Head of caudate nucleus (tissue), 42 donors: ENCODE measurements at regions not wholly inside any gene's neighbourhood (a gene's known extent, or its start where the extent isn't known, plus 50 kb on each side); places are given as distances from the start of the nearest gene placed in this dataset.
"Not testable (repeated sequence)": the region's sequence is repeated elsewhere in the genome, so short reads cannot be mapped to it uniquely, and the experiment has no call there.

Experiments
- DNase-seq, 42 donors: peaks; one replicate each; pipeline versions ENCODE4 v3.0.0 to v3.0.0-alpha.2; 2020 to 2021; ENCODE audit warnings: mixed read lengths in 7 of 42
- intact Hi-C: fragments of 100-400 bp; cut with DNase I; formaldehyde crosslinking; loops from one replicate; pipeline ENCODE4 v1.15.0; 2022

DNA sequence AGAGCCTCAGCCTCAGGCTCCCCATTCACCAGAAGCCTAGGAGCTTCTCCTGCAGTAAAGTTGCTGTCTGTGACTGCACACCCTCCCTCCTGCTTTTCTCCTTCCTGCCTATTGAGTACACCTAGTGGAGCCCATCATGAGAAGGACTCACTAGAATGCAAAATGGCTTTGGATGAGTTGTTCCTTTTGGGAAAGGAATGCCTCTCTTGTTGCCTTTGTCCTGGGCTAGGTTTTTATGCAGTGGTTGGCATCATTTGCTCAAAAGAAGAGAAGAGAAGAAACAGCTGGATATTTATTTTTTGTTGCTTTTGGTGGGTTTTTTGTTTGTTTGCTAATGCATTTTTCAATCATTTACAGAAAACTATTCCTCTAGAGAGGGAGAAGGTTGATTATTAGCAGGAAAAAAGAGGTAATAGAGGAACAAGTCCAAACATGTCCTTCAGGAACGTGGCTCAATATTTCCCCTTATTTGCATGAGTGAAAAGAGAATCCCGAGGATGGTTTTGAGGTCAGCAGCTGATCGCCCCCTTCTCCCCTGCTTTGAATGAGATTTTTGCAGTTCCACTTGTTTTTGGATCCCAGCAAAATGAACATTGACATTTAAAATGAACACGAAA is 369.9 kb upstream of the NRP1 start:
- no peak for DNase-seq
- intact Hi-C loops = no loop called here

DNA sequence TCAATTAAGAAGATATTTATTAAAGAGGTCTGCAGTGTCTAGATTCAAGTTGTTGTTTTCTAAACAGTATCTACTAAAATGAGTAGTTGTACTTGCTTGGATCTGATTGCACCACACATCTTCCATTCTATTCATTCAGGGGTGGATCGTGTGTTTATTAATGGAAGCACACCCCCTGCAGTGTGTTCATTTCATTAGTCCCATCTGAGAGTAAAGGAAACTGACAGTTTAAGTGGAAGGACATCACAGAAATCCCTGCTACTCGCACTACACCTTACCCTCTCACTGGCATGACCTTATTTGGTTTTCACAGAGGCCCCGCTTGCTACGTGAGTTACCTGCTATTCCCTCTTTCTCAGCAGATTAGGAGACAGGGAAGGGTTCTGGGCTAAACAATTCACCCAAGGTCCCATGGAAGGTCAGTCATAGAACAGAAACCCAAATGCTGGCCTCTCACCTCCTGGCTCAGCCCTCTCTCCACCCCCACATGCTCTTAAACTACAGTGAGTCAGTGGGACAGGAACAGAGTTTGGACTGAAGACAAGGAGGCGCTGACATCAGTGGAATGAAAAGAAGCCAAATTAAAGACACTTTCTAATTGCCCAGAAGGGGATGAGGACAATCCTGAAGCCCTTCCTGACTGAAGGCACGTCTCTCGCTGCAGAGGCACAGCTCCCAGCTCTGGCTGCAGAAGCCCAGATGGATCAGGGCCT is 369.2 kb upstream of the NRP1 start:
- intact Hi-C loops = no loop called here
- peak in 2 of 42 donors; percentile 13 to 18 for DNase-seq

DNA sequence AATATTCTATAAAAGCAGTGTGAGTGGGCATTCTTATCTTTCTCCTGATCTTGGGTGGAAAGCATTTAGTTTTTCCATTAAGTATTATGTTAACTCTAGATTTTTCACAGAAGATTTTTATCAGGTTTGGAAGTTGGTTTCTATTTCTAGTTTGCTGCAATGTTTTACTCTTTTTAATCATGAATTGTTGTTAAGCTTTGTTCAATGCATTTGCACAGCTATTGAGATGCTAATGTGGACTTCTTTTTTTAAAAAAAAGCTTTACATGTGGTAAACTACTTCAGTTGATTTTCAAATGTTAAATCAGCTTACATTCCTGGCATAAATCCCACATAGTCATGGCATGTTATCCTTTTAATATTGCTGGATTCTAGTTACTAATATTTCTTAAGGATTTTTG is 363.6 kb upstream of the NRP1 start:
- intact Hi-C loops = no loop called here

DNA sequence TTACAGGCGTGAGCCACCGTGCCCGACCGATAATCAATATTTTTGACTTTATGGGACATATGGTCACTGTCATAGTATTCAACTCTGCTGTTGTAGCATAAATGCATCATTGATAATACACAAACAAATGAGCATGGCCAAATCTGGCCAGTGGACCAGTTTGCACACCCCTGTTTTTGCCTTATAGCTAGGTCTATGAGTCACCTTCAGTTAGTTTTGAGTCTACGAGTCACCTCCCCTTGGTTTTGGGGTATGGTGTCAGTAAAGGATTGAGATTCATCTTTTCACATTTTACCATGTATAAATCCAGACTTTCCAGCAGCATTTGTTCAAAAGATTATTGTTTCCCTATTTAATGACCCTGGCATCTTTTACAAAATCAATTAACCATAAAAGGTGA is 362.5 kb upstream of the NRP1 start:
- no peak for DNase-seq
- intact Hi-C loops = no loop called here

More for the DNA sequence above, 363.6 kb upstream of the NRP1 start:
- no peak for DNase-seq

DNA sequence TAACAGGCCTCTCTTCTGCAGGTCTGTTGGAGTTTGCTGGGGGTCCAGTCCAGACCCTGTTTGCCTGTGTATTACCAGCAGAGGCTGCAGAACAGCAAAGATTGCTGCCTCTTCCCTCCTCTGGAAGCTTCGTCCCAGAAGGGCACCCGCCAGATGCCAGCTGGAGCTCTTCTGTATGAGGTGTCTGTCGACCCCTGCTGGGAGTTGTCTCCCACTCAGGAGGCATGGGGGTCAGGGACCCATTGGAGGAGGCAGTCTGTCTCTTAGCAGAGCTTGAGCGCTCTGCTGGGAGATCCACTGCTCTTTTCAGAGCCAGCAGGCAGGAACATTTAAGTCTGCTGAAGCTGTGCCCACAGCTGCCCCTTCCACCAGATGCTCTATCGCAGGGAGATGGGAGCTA is 361.1 kb upstream of the NRP1 start:
- DNase-seq = no peak
- intact Hi-C loops = no loop called here

- intact Hi-C loops, DNase-seq: not testable (repeated sequence)
Observed at GRCh38 chr10:33690536-33690935, 356.1 kb upstream of the NRP1 start.

- no peak for DNase-seq
- intact Hi-C loops = no loop called here
Observed at GRCh38 chr10:33688506-33688905, 354.0 kb upstream of the NRP1 start.

- intact Hi-C loops = no loop called here
Observed at GRCh38 chr10:33684211-33684611, 349.7 kb upstream of the NRP1 start.

DNA sequence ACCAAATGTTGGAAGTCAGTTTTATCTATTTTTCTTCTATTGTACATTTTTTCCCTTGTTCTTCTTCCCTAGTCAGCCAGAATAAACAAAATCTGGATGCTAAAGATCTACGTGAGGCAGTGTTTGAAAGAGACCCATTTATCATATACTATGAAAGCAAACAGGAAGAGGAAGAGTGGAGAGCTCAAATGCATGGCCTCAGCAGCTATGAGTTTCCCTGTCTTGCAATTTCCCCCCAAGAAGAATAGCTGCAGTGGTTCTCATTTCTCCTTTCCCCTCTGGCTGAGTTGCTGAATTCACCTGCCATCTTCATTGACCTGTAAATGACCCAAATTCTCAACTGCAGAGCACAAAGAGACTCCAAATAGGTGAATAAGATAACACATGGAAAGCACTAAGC is 347.1 kb upstream of the NRP1 start:
- DNase-seq = no peak
- intact Hi-C loops = no loop called here

More at GRCh38 chr10:33684211-33684611, 349.7 kb upstream of the NRP1 start:
- no peak for DNase-seq

DNA sequence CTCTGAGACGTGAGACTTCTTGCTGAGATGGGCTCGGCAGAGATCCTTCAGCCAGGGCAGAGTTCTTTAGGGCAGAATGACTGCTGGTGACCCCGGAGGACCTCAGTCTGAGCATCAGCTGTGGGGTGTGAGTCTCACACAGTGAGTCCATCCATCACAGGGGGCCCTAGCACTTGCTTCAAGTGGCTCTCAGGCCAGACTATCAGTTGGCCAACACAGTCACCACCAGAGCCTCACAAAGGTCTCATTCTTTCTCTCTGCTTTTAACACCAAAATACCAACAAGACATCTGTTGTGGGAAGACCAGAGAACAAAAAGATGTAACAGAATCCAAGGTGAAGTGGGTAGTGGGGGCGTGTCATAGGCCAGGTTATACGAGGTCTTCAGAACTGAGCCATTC is 345.6 kb upstream of the NRP1 start:
- DNase-seq = no peak
- intact Hi-C loops = no loop called here

DNA sequence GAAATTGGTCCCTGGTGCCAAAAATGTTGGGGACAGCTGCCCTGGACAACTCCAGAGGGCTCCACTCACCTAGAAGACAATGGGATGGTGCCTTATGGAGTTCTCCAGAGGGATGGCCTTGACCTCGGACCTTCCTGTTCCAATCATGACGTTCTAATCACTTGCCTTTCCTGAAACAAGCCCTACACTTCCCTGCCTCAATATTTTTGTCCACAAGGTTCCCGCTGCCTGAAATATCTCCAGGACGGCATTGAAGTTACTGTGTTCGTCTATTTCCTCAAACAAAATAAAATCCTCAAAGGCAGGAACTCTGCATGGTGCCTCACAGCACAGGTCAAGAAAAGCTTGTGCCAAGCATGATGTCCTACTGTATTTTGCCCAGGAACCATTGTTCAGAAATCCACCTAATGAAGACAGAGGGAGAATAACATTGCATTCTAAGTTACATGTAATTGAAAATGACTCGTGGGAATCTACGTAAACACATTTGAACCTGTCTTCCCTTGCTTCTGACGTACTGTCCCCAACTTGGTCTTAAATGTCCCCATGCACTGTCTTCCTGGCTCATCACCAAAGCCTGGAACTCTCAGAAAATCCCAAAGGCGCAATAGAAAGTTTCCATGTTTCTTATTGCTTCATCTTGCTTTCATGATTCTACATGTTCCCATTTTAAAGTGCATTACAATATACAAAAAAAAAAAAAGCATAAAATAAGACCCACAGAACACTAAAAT is 342.3 kb upstream of the NRP1 start:
- no peak for DNase-seq
- intact Hi-C loops = no loop called here

DNA sequence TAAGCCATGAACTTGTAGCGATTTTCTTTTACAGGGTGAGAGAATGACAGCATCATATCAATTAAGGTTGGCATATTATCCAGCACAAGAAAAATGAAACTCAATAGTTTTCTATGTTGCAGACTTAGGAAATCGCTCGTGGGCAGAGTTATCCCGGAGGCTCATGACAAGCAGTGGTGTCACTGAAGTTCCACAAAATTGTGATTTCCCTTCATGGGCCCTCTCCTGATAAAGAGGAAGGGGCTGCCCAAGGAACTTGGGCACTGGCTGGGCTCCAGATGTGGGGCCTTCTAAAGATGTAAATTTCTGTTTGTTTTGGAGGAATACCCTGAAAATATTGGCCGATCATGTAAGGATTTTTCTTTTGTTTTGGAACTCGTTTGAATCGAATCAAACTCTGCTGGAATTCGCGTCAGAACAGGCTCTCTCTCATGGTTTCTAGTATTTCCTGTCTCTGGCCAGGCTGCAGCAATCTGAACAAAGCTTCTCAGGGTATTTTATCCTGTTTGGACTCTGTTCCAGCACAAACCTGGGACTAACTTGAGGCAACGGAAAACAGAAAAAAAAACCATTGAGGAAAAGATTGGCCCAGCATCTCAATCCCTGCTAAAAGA is 340.6 kb upstream of the NRP1 start:
- intact Hi-C loops = no loop called here
- DNase-seq = no peak

DNA sequence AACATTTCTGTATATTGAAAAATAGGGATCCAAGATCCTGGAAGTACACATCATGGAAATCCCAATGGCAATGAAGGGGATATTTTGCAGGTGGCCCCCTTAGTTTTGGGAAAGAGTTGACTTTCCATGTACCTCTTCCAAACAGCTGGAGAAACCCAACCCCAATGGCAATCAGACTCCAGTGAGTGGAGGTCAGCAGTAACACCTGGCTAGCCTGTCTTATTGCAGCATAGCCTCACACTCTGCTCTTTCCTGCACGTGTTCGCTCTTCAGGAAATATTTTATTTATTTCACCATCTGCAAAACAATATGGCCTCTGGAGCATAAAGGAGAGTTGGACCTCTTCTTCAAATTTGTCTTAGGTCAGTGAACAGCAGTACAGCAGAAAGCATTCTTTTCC is 340.0 kb upstream of the NRP1 start:
- no peak for DNase-seq
- intact Hi-C loops = no loop called here

DNA sequence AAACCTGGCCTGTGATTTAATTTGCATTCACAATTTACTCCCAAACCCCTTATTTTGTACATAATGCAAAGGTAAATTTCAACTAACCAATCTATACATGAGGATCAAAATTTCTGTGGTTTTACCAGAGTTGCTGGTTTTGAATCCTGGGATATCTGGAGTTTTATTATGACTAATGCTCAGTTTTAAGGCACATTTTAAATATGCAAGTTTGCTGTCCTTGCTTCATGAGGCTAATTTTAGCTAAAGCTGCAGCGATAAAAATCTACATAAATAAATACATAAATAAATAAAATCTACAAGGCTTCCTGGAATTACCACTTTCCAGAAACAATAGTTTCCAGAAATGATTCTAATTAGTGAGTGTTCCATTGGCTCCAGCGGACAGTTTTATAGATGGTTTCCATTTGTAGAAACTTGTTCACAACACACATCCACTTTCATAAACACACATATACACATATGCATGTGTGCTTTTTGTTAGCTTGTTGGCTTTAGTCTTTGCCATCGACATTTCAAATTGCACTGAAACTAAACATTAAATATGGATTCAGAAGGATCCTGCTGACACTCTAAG is 339.5 kb upstream of the NRP1 start:
- intact Hi-C loops = no loop called here

GRCh38 chr10:33669904-33670303 is 335.4 kb upstream of the NRP1 start:
- DNase-seq = no peak
- intact Hi-C loops = no loop called here

More for the DNA sequence above, 339.5 kb upstream of the NRP1 start:
- no peak for DNase-seq

DNA sequence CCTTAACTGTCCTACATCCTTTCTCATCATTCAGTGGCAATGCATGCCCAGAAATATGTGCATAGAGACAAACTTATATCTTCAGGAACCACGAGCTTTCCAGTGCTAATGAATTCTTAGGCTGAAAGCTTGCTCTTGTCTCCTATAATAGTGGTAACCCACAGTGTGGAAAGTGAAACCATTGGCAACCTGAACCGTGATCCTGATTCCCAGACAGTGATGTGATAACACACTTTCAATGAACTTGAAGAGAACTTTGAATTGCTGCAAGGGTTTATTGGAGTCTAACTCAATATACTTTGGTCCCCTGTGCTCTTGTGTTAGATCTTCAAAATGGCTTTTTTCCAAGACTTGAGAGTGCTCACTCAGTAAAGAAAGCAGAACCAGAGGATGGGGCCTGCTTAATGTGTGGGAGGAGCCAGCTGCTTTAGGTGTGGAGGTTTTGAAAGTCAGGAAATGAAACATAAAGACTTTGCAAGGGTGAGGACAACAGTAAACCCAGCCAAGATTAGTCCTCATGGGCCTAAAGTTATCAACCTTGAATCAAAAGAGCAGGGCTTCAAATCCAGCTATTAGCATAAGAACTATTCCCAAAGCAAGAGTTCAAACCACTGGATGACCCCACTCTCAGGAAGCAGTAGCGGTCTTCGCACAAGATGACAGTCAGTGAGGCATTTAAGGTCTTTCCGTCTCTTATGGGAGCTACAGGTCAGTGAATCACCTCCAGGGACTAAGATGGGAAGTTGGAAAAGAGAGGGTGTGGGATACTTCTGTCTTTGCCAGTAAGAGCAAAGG is 332.4 kb upstream of the NRP1 start:
- peak in 1 of 42 donors; percentile 36 for DNase-seq
- intact Hi-C loops = no loop called here

DNA sequence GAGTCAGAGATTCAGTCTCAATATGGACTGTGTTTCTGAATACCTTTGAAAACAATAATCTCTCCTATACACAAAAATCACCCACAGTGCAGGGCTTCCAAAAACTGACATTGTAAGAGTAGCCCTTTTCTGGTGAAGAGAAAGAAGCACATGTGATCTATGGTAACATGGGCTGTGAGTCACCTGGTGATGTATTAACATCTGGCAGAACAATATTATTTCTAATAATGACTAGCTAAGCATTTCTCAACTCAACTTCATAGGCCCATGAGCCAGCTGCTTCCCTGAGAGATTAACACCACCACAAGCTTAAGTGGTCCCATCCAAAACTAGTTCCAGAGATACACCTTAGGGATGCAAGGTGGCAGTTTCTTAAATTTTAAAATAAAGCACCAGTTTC is 331.0 kb upstream of the NRP1 start:
- intact Hi-C loops = no loop called here
- DNase-seq = no peak

DNA sequence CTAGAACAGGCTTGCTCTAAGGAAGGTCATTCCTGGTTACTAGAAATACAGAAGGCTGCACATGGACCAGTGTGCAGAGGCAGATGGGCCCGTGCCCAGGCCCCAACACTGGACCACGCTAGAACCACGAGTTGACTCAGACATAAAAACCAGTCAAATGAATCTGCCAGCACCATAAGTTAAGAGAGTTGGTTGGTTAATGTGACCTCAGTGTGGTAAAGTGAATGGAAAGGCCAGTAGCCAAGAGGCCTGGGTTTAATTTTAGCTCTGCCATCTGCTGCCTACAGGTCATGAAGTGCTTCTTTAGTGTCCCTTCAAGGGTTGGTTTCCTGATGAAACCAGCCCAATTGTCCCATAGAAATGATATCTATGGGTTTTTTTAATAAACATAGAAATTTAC is 329.6 kb upstream of the NRP1 start:
- intact Hi-C loops = no loop called here
- no peak for DNase-seq
